CD14-positive monocyte (primary cell): ENCODE measurements at regions not wholly inside any gene's neighbourhood (a gene's known extent, or its start where the extent isn't known, plus 50 kb on each side); places are given as distances from the start of the nearest gene placed in this dataset.

Experiments used
- DNase-seq, 3 donors: peaks; one replicate each; pipeline ENCODE4 v3.0.0-alpha.2; 2011 to 2022
- H2AFZ ChIP-seq: 2 replicates; pipeline ENCODE4 v1.6.0; 2012; ENCODE audit warnings: mild to moderate bottlenecking, low read depth, low read length, inconsistent platforms; ENCODE audit not compliant: insufficient read depth, poor library complexity, severe bottlenecking
- H3K27ac ChIP-seq, 2 donors: 1 replicate in 1 of 2; 2 replicates in 1 of 2; pipeline ENCODE4 v1.5.1; 2012 to 2013; ENCODE audit warnings: low read length in 2 of 2, control low read depth in 1 of 2, inconsistent platforms in 1 of 2, low read depth in 1 of 2, mild to moderate bottlenecking in 1 of 2
- H3K27me3 ChIP-seq, 2 donors: one replicate each; pipeline versions ENCODE4 v1.6.0 to v1.6.1; 2011 to 2013; ENCODE audit warnings: low read length in 2 of 2; ENCODE audit not compliant: control insufficient read depth in 2 of 2, insufficient read depth in 2 of 2
- H3K36me3 ChIP-seq, 2 donors: replicated peaks in 1 of 2; 1 replicate in 1 of 2; 2 replicates in 1 of 2; pipeline versions ENCODE4 v1.5.1 to v1.6.1; 2012 to 2013; ENCODE audit warnings: low read length in 2 of 2, control low read depth in 1 of 2, inconsistent platforms in 1 of 2, mild to moderate bottlenecking in 1 of 2; ENCODE audit not compliant: insufficient read depth in 2 of 2, control insufficient read depth in 1 of 2
- H3K4me1 ChIP-seq, 2 donors: 1 replicate in 1 of 2; 2 replicates in 1 of 2; pipeline versions ENCODE4 v1.5.1 to v1.6.1; 2012 to 2013; ENCODE audit warnings: low read length in 2 of 2, control low read depth in 1 of 2, inconsistent platforms in 1 of 2, mild to moderate bottlenecking in 1 of 2, moderate library complexity in 1 of 2; ENCODE audit not compliant: insufficient read depth in 2 of 2, control insufficient read depth in 1 of 2
- H3K4me2 ChIP-seq: replicated peaks from 2 replicates; pipeline ENCODE3; 2012; ENCODE audit warnings: low read length, moderate library complexity, mild to moderate bottlenecking; ENCODE audit not compliant: poor library complexity, severe bottlenecking; ENCODE audit errors: extremely low read depth
- H3K4me3 ChIP-seq, 3 experiments: fragments of 200-600 bp in 1 of 3; sonication (generic) in 1 of 3; replicated peaks in 1 of 3; 1 replicate in 2 of 3; 2 replicates in 1 of 3; pipeline ENCODE4 v1.5.1; 2011 to 2013; ENCODE audit warnings: low read length in 3 of 3, mild to moderate bottlenecking in 3 of 3, control low read depth in 2 of 3, low read depth in 2 of 3, inconsistent platforms in 1 of 3, moderate library complexity in 1 of 3
- H3K79me2 ChIP-seq: 2 replicates; pipeline ENCODE4 v1.6.0; 2012; ENCODE audit warnings: mild to moderate bottlenecking, control low read depth, inconsistent platforms, low read length, moderate library complexity; ENCODE audit not compliant: insufficient read depth
- H3K9ac ChIP-seq: 2 replicates; pipeline ENCODE4 v1.6.0; 2017; ENCODE audit warnings: low read length, mild to moderate bottlenecking; ENCODE audit not compliant: insufficient read depth, poor library complexity, severe bottlenecking
- H3K9me3 ChIP-seq, 2 donors: replicated peaks in 1 of 2; 1 replicate in 1 of 2; 2 replicates in 1 of 2; pipeline versions ENCODE4 v1.5.1 to v1.6.1; 2012 to 2013; ENCODE audit warnings: low read length in 2 of 2, control low read depth in 1 of 2; ENCODE audit not compliant: control insufficient read depth in 1 of 2, insufficient read depth in 1 of 2
- H4K20me1 ChIP-seq: 2 replicates; pipeline ENCODE4 v1.6.0; 2012; ENCODE audit warnings: mild to moderate bottlenecking, low read length, control low read depth, moderate library complexity; ENCODE audit not compliant: insufficient read depth
- H3K27ac Mint-ChIP-seq, 7 donors: one replicate each; pipeline ENCODE4 v1.8.0; 2020; ENCODE audit warnings: mild to moderate bottlenecking in 7 of 7, mixed read lengths in 7 of 7, moderate library complexity in 6 of 7, inconsistent platforms in 2 of 7
- H3K27me3 Mint-ChIP-seq, 3 donors: one replicate each; pipeline ENCODE4 v1.8.0; 2021 to 2022; ENCODE audit warnings: low read depth in 3 of 3, mild to moderate bottlenecking in 3 of 3, mixed read lengths in 3 of 3, moderate library complexity in 3 of 3, inconsistent platforms in 1 of 3
- H3K36me3 Mint-ChIP-seq, 2 donors: one replicate each; pipeline ENCODE4 v1.8.0; 2020; ENCODE audit warnings: mixed read lengths in 2 of 2, inconsistent platforms in 1 of 2, mild to moderate bottlenecking in 1 of 2
- H3K4me1 Mint-ChIP-seq: one replicate; pipeline ENCODE4 v1.8.0; 2020; ENCODE audit warnings: mild to moderate bottlenecking, mixed read lengths
- H3K4me3 Mint-ChIP-seq, 2 donors: one replicate each; pipeline ENCODE4 v1.8.0; 2020; ENCODE audit warnings: mild to moderate bottlenecking in 2 of 2, mixed read lengths in 2 of 2, moderate library complexity in 1 of 2
- H3K9me3 Mint-ChIP-seq, 7 donors: one replicate each; pipeline ENCODE4 v1.8.0; 2020 to 2022; ENCODE audit warnings: mixed read lengths in 7 of 7, mild to moderate bottlenecking in 6 of 7, moderate library complexity in 6 of 7, inconsistent platforms in 2 of 7
- WGBS: methylation state at CpG from one replicate; pipeline ENCODE4 v1.1.5; 2013; ENCODE audit warnings: missing lambda C conversion rate; ENCODE audit not compliant: insufficient coverage; 5-methylcytosine and 5-hydroxymethylcytosine counted together
- intact Hi-C, 2 donors: fragments of 100-400 bp; cut with micrococcal nuclease; formaldehyde crosslinking; loops; one replicate each; pipeline versions ENCODE4 v1.15.0 to v1.15.1; 2023
- TF ChIP-seq, protein P1 (sequence below): fragments of 200-600 bp; IDR thresholded peaks from one replicate; pipeline ENCODE4 v1.8.0; 2022; ENCODE audit warnings: antibody characterized with exemption, mild to moderate bottlenecking

DNA sequence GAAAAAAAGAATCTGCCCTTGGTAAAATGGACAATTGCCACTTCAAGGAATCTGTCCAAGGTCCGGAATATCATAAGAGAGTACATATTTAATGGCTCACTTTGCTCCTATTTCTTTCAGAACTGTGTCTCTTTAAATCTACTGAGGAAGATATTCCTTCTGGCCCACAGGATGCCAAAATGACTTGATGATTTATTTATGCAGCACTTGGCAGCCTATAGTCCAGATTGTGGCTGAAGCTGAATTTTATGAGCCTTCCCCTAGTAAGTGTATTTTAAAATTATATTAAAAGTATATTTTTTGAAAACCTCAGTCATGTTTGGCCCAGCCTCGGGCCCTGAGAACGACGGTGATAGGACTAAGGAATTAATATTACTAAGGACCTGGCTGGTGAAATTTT, 465.1 kb upstream of the HNRNPA3 start:
- H3K27ac Mint-ChIP-seq = no peak overlapping the region
- H3K4me2 ChIP-seq = no peak overlapping the region
- H3K27ac ChIP-seq = no peak overlapping the region
- H3K9me3 ChIP-seq = no peaks in the 10 kb centered on the region
- TF ChIP-seq, protein P1, sequence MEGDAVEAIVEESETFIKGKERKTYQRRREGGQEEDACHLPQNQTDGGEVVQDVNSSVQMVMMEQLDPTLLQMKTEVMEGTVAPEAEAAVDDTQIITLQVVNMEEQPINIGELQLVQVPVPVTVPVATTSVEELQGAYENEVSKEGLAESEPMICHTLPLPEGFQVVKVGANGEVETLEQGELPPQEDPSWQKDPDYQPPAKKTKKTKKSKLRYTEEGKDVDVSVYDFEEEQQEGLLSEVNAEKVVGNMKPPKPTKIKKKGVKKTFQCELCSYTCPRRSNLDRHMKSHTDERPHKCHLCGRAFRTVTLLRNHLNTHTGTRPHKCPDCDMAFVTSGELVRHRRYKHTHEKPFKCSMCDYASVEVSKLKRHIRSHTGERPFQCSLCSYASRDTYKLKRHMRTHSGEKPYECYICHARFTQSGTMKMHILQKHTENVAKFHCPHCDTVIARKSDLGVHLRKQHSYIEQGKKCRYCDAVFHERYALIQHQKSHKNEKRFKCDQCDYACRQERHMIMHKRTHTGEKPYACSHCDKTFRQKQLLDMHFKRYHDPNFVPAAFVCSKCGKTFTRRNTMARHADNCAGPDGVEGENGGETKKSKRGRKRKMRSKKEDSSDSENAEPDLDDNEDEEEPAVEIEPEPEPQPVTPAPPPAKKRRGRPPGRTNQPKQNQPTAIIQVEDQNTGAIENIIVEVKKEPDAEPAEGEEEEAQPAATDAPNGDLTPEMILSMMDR = no peak
- H3K4me1 Mint-ChIP-seq = no peaks in the 10 kb centered on the region
- no peaks in the 10 kb centered on the region for H4K20me1 ChIP-seq
- H3K27me3 ChIP-seq = no peaks in the 10 kb centered on the region
- no peak overlapping the region for H2AFZ ChIP-seq
- no peaks in the 10 kb centered on the region for H3K79me2 ChIP-seq
- no peak overlapping the region for H3K4me3 ChIP-seq
- no peaks in the 10 kb centered on the region for H3K36me3 Mint-ChIP-seq
- DNase-seq = no peak
- H3K9ac ChIP-seq = no peak overlapping the region
- H3K4me1 ChIP-seq = no peaks in the 10 kb centered on the region
- H3K27me3 Mint-ChIP-seq = peaks cover 0 to 4% (median 0%) of the 10 kb centered on the region in 3 donors
- no peak overlapping the region for H3K4me3 Mint-ChIP-seq
- no peaks in the 10 kb centered on the region for H3K36me3 ChIP-seq
- intact Hi-C loops = no loop called here
- H3K9me3 Mint-ChIP-seq = no peaks in the 10 kb centered on the region
- WGBS = 60% methylated on average over 3 of the region's 4 CpGs

GRCh38 chr2:176747928-176748327, 464.7 kb upstream of the HNRNPA3 start:
- Histone ChIP-seq H3K27ac (no peak overlapping the region), H3K27me3 (no peaks in the 10 kb centered on the region), H3K4me3 (no peak overlapping the region), H3K4me2 (no peak overlapping the region), H2AFZ (no peak overlapping the region), H3K9me3 (no peaks in the 10 kb centered on the region), H3K36me3 (no peaks in the 10 kb centered on the region), H4K20me1 (no peaks in the 10 kb centered on the region), H3K4me1 (no peaks in the 10 kb centered on the region), H3K79me2 (no peaks in the 10 kb centered on the region), H3K9ac (no peak overlapping the region)
- Mint-ChIP-seq H3K9me3 (no peaks in the 10 kb centered on the region), H3K36me3 (no peaks in the 10 kb centered on the region), H3K4me1 (no peaks in the 10 kb centered on the region), H3K27me3 (peaks cover 0 to 3% (median 0%) of the 10 kb centered on the region in 3 donors), H3K27ac (peak overlapping the region in 1 of 7 donors; percentile 55), H3K4me3 (no peak overlapping the region)
- no peak for DNase-seq
- intact Hi-C loops = no loop called here
- TF ChIP-seq, protein P1 = no peak
- WGBS = 92% methylated on average over 2 of the region's 4 CpGs
